DND-41 (cell line): ENCODE measurements at regions not wholly inside any gene's neighbourhood (a gene's known extent, or its start where the extent isn't known, plus 50 kb on each side); places are given as distances from the start of the nearest gene placed in this dataset.

ENCODE experiments used
- ATAC-seq: fragments of 200-7000 bp; cut with Tn5 transposase; 3 replicates; pipeline ENCODE4 v1.9.1; 2021; ENCODE audit warnings: low read depth; ENCODE audit not compliant: insufficient read depth
- DNase-seq: peaks from one replicate; pipeline ENCODE4 v3.0.0-alpha.2; 2020
- H2AFZ ChIP-seq: 2 replicates; pipeline ENCODE4 v1.6.0; 2012; ENCODE audit warnings: low read depth, low read length
- H3K27ac ChIP-seq: 2 replicates; pipeline ENCODE4 v1.5.1; 2012; ENCODE audit warnings: low read length, inconsistent platforms
- H3K27me3 ChIP-seq: fragments of 200-600 bp; sonication (generic); 2 replicates; pipeline ENCODE4 v1.6.0; 2012; ENCODE audit warnings: low read length, mild to moderate bottlenecking, inconsistent platforms; ENCODE audit not compliant: insufficient read depth, poor library complexity
- H3K36me3 ChIP-seq: 2 replicates; pipeline ENCODE4 v1.5.1; 2012; ENCODE audit warnings: low read length, inconsistent platforms; ENCODE audit not compliant: insufficient read depth
- H3K4me1 ChIP-seq: 2 replicates; pipeline ENCODE4 v1.5.1; 2012; ENCODE audit warnings: mild to moderate bottlenecking, low read length; ENCODE audit not compliant: insufficient read depth
- H3K4me2 ChIP-seq: 2 replicates; pipeline ENCODE4 v1.6.0; 2012; ENCODE audit warnings: mild to moderate bottlenecking, moderate library complexity, low read length, inconsistent platforms; ENCODE audit not compliant: insufficient read depth
- H3K4me3 ChIP-seq, 2 experiments: fragments of 200-600 bp in 1 of 2; shearing (Covaris generic) in 1 of 2; 2 replicates each; pipeline ENCODE4 v1.5.1; 2012 to 2016; ENCODE audit warnings: inconsistent platforms in 2 of 2, low read length in 2 of 2, mild to moderate bottlenecking in 2 of 2, low read depth in 1 of 2, moderate library complexity in 1 of 2
- H3K79me2 ChIP-seq: 2 replicates; pipeline ENCODE4 v1.6.0; 2012; ENCODE audit warnings: low read length, inconsistent platforms; ENCODE audit not compliant: insufficient read depth
- H3K9ac ChIP-seq: 2 replicates; pipeline ENCODE4 v1.6.0; 2012; ENCODE audit warnings: low read depth, mild to moderate bottlenecking, inconsistent platforms, low read length, moderate library complexity
- H3K9me3 ChIP-seq: 2 replicates; pipeline ENCODE4 v1.5.1; 2012; ENCODE audit warnings: low read length, moderate library complexity, mild to moderate bottlenecking, inconsistent platforms; ENCODE audit not compliant: insufficient read depth, severe bottlenecking
- H4K20me1 ChIP-seq: 2 replicates; pipeline ENCODE4 v1.6.0; 2012; ENCODE audit warnings: low read length; ENCODE audit not compliant: insufficient read depth
- EZH2 ChIP-seq: IDR thresholded peaks from 3 replicates; pipeline ENCODE4 v1.6.1; 2012; ENCODE audit warnings: borderline replicate concordance, low read depth, mild to moderate bottlenecking, moderate library complexity, low read length, inconsistent platforms; ENCODE audit not compliant: severe bottlenecking
- TF ChIP-seq, protein P1 (sequence below): IDR thresholded peaks from 2 replicates; pipeline ENCODE4 v1.5.1; 2012; ENCODE audit warnings: borderline replicate concordance, low read length, moderate library complexity, mild to moderate bottlenecking; ENCODE audit not compliant: poor library complexity, severe bottlenecking; ENCODE audit errors: extremely low read depth

DNA sequence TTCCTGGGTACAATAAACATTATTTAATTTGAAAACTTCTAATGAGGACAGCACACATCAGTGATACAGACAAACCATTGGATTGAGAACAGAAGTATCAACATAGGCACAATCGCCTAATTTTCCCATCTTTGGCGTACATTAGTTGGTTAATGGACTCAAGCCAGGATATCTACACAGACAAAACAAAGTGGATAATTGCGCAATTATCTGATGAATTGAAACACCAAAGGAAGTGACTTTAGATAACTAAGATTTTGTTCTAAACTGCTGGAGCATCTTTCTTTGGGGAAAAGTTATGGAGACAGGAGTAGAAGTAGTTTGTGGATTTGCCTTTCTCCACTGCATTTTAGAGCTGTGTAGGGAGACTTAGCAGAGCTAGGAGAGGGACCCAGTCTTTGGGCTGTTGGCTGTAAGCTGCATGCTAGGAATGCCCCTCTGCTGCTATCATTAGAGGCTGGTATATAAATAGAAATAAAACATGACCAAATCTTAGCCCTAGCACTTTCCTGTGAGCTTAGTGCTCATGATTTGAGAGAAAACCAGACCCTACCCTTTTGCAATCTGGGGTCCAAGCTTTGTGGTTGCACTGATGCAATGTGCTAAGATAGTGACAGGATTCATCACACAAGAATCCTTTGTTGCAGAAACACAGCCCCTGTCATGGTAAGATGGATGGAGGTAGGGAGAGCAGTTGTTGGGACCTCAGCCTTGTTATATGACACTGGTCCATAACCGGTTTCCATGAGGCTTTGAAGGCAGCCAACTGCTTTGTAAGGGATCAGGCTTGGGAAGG, 264.5 kb upstream of the PIK3C3 start:
- TF ChIP-seq, protein P1, sequence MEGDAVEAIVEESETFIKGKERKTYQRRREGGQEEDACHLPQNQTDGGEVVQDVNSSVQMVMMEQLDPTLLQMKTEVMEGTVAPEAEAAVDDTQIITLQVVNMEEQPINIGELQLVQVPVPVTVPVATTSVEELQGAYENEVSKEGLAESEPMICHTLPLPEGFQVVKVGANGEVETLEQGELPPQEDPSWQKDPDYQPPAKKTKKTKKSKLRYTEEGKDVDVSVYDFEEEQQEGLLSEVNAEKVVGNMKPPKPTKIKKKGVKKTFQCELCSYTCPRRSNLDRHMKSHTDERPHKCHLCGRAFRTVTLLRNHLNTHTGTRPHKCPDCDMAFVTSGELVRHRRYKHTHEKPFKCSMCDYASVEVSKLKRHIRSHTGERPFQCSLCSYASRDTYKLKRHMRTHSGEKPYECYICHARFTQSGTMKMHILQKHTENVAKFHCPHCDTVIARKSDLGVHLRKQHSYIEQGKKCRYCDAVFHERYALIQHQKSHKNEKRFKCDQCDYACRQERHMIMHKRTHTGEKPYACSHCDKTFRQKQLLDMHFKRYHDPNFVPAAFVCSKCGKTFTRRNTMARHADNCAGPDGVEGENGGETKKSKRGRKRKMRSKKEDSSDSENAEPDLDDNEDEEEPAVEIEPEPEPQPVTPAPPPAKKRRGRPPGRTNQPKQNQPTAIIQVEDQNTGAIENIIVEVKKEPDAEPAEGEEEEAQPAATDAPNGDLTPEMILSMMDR = no peak
- no peak for TF ChIP-seq EZH2
- H3K4me1 ChIP-seq = peaks cover 6% of the 10 kb centered on the region
- H3K27ac ChIP-seq = no peak overlapping the region
- no peaks in the 10 kb centered on the region for H3K79me2 ChIP-seq
- H3K27me3 ChIP-seq = no peaks in the 10 kb centered on the region
- no peak overlapping the region for H3K4me2 ChIP-seq
- ATAC-seq = no peak
- no peak overlapping the region for H3K9ac ChIP-seq
- no peak for DNase-seq
- H3K4me3 ChIP-seq = no peak overlapping the region
- no peak overlapping the region for H2AFZ ChIP-seq
- no peaks in the 10 kb centered on the region for H4K20me1 ChIP-seq
- no peaks in the 10 kb centered on the region for H3K36me3 ChIP-seq
- no peaks in the 10 kb centered on the region for H3K9me3 ChIP-seq

DNA sequence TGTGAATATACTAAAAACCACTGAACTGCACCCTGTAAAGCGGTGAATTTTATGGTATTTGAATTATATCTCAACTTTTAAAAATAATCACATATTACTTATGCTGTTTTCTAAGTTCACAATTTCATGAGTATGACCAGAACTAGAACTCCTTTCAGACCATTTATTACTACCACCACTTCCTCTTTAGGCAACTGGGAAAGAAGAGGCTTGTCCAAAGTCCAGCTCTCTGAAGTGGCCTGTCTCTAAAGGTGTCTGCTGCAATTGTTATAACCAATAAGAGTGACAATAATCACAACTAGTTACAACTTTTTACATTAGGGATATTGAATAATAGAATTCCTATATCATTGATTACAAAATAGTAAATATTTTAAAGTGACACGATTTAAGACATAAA, 267.9 kb upstream of the PIK3C3 start:
- Histone ChIP-seq H3K4me1 (no peaks in the 10 kb centered on the region), H3K9ac (no peak overlapping the region), H3K27me3 (no peaks in the 10 kb centered on the region), H3K9me3 (no peaks in the 10 kb centered on the region), H2AFZ (no peak overlapping the region), H3K4me3 (no peak overlapping the region), H3K27ac (no peak overlapping the region), H3K36me3 (no peaks in the 10 kb centered on the region), H3K4me2 (no peak overlapping the region), H4K20me1 (no peaks in the 10 kb centered on the region), H3K79me2 (no peaks in the 10 kb centered on the region)
- TF ChIP-seq, protein P1 = no peak
- TF ChIP-seq EZH2 = no peak
- no peak for ATAC-seq
- no peak for DNase-seq

DNA sequence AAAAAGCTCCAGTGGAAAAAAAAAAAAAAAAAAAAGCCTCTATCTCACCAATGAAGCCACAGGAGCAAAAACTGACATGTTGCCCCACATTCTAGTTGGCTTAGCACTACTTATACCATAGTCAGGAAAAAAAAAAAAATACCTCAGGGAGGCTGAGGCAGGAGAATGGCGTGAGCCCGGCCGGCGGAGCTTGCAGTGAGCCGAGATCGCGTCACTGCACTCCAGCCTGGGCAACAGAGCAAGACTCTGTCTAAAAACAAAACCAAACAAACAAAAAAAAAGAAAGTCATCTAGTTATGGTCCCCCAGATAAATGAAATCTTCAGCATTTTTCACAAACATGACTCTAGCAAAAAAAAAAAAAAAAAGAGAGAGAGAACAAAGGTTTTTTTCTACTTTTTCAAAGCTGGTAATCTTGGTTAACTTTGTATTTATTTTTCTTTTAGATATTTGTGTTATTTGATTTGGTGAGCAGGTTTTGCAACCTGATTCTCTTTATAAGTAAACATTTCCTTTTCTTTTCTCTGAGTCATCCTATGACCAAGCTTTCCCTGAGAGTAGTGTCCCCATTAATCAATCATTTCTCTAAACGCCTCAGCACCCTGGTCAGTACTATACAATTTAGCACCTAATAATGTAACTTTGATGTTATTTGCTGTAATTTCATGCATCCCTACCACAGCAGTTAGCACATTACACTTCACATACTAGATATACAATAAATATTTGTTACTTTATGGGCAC, 273.7 kb upstream of the PIK3C3 start:
- no peak overlapping the region for H3K4me3 ChIP-seq
- no peak overlapping the region for H3K9ac ChIP-seq
- no peak overlapping the region for H3K27ac ChIP-seq
- DNase-seq (no peak), ATAC-seq (no peak)
- TF ChIP-seq EZH2 = no peak
- TF ChIP-seq, protein P1 = no peak
- no peaks in the 10 kb centered on the region for H4K20me1 ChIP-seq
- no peaks in the 10 kb centered on the region for H3K79me2 ChIP-seq
- H2AFZ ChIP-seq = no peak overlapping the region
- H3K27me3 ChIP-seq = no peaks in the 10 kb centered on the region
- H3K9me3 ChIP-seq = no peaks in the 10 kb centered on the region
- H3K4me2 ChIP-seq = no peak overlapping the region
- no peaks in the 10 kb centered on the region for H3K36me3 ChIP-seq
- H3K4me1 ChIP-seq = no peaks in the 10 kb centered on the region
